WTC11 (cell line): ENCODE measurements at regions not wholly inside any gene's neighbourhood (a gene's known extent, or its start where the extent isn't known, plus 50 kb on each side); places are given as distances from the start of the nearest gene placed in this dataset.

ENCODE experiments used
- ZNF317 ChIP-seq: sonication (generic); formaldehyde crosslinking; IDR thresholded peaks from 2 replicates; pipeline ENCODE4 v1.8.1; 2023; ENCODE audit warnings: low read depth, mild to moderate bottlenecking, moderate library complexity, missing genetic modification reagents, borderline replicate concordance
- TF ChIP-seq, protein P1 (sequence below): fragments of 200-600 bp; IDR thresholded peaks from 2 replicates; pipeline ENCODE4 v1.8.0; 2022; ENCODE audit warnings: antibody characterized with exemption

GRCh38 chr13:67833564-67833963, 603.4 kb upstream of the PCDH9 start:
- TF ChIP-seq, protein P1, sequence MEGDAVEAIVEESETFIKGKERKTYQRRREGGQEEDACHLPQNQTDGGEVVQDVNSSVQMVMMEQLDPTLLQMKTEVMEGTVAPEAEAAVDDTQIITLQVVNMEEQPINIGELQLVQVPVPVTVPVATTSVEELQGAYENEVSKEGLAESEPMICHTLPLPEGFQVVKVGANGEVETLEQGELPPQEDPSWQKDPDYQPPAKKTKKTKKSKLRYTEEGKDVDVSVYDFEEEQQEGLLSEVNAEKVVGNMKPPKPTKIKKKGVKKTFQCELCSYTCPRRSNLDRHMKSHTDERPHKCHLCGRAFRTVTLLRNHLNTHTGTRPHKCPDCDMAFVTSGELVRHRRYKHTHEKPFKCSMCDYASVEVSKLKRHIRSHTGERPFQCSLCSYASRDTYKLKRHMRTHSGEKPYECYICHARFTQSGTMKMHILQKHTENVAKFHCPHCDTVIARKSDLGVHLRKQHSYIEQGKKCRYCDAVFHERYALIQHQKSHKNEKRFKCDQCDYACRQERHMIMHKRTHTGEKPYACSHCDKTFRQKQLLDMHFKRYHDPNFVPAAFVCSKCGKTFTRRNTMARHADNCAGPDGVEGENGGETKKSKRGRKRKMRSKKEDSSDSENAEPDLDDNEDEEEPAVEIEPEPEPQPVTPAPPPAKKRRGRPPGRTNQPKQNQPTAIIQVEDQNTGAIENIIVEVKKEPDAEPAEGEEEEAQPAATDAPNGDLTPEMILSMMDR, result no peak
- TF ChIP-seq ZNF317 (CRISPR knock-in tag), result no peak
